Epithelial cell of prostate (primary cell): ENCODE measurements at regions not wholly inside any gene's neighbourhood (a gene's known extent, or its start where the extent isn't known, plus 50 kb on each side); places are given as distances from the start of the nearest gene placed in this dataset.
"Not testable (repeated sequence)": the region's sequence is repeated elsewhere in the genome, so short reads cannot be mapped to it uniquely, and the experiment has no call there.

Experiments
- DNase-seq: peaks from one replicate; pipeline ENCODE4 v3.0.0-alpha.2; 2011; ENCODE audit warnings: low read depth, low spot score
- H3K27ac ChIP-seq: fragments of 450-650 bp; 2 replicates; pipeline ENCODE4 v1.5.1; 2017; ENCODE audit warnings: mild to moderate bottlenecking

GRCh38 chr2:14901737-14902136 is 269.2 kb downstream of the LRATD1 start:
- H3K27ac ChIP-seq = no peak overlapping the region
- no peak for DNase-seq

- H3K27ac ChIP-seq = no peak overlapping the region
- DNase-seq = no peak
Measured at GRCh38 chr2:14902953-14903352, 270.4 kb downstream of the LRATD1 start.

- H3K27ac ChIP-seq = no peak overlapping the region
- no peak for DNase-seq
Measured at GRCh38 chr2:14903709-14904374, 271.3 kb downstream of the LRATD1 start.

GRCh38 chr2:14904378-14904777 is 271.9 kb downstream of the LRATD1 start:
- H3K27ac ChIP-seq, DNase-seq: not testable (repeated sequence)

- DNase-seq = no peak
- H3K27ac ChIP-seq = no peak overlapping the region
Measured at GRCh38 chr2:14905571-14905970, 273.1 kb downstream of the LRATD1 start.

GRCh38 chr2:14907014-14907612 is 274.6 kb downstream of the LRATD1 start:
- no peak overlapping the region for H3K27ac ChIP-seq
- DNase-seq = no peak

- DNase-seq = no peak
Measured at GRCh38 chr2:14909795-14910194, 277.3 kb downstream of the LRATD1 start.

GRCh38 chr2:14910654-14911053 is 278.1 kb downstream of the LRATD1 start:
- no peak for DNase-seq
- H3K27ac ChIP-seq = no peak overlapping the region

More at GRCh38 chr2:14909795-14910194, 277.3 kb downstream of the LRATD1 start:
- no peak overlapping the region for H3K27ac ChIP-seq

- H3K27ac ChIP-seq = no peak overlapping the region
- DNase-seq = no peak
Measured at GRCh38 chr2:14915983-14916382, 283.5 kb downstream of the LRATD1 start.

- H3K27ac ChIP-seq = no peak overlapping the region
- no peak for DNase-seq
Measured at GRCh38 chr2:14923820-14924580, 291.5 kb downstream of the LRATD1 start.

GRCh38 chr2:14925471-14925870 is 293.0 kb downstream of the LRATD1 start:
- DNase-seq = no peak
- no peak overlapping the region for H3K27ac ChIP-seq

- DNase-seq = no peak
- no peak overlapping the region for H3K27ac ChIP-seq
Measured at GRCh38 chr2:14927021-14927564, 294.6 kb downstream of the LRATD1 start.

GRCh38 chr2:14928056-14928455 is 295.5 kb downstream of the LRATD1 start:
- H3K27ac ChIP-seq = no peak overlapping the region
- no peak for DNase-seq

- H3K27ac ChIP-seq = no peak overlapping the region
- DNase-seq = no peak
Measured at GRCh38 chr2:14930441-14930840, 297.9 kb downstream of the LRATD1 start.

GRCh38 chr2:14932285-14932684 is 299.8 kb downstream of the LRATD1 start:
- no peak overlapping the region for H3K27ac ChIP-seq
- DNase-seq = no peak

GRCh38 chr2:14933753-14934152 is 301.2 kb downstream of the LRATD1 start:
- no peak for DNase-seq

GRCh38 chr2:14936426-14936825 is 303.9 kb downstream of the LRATD1 start:
- H3K27ac ChIP-seq = no peak overlapping the region
- DNase-seq = no peak

More at GRCh38 chr2:14933753-14934152, 301.2 kb downstream of the LRATD1 start:
- no peak overlapping the region for H3K27ac ChIP-seq

GRCh38 chr2:14937336-14937735 is 304.8 kb downstream of the LRATD1 start:
- no peak for DNase-seq
- no peak overlapping the region for H3K27ac ChIP-seq

- no peak for DNase-seq
- H3K27ac ChIP-seq = no peak overlapping the region
Measured at GRCh38 chr2:14941151-14941631, 308.7 kb downstream of the LRATD1 start.

GRCh38 chr2:14942987-14943386 is 310.5 kb downstream of the LRATD1 start:
- H3K27ac ChIP-seq = no peak overlapping the region
- DNase-seq = no peak
